Nephron (organoid): ENCODE measurements at regions not wholly inside any gene's neighbourhood (a gene's known extent, or its start where the extent isn't known, plus 50 kb on each side); places are given as distances from the start of the nearest gene placed in this dataset.

Experiments
- H3K27ac Mint-ChIP-seq, 3 experiments: 2 replicates each; pipeline ENCODE4 v1.8.0; 2020; ENCODE audit warnings: mixed read lengths in 3 of 3, mild to moderate bottlenecking in 2 of 3, moderate library complexity in 1 of 3
- H3K27me3 Mint-ChIP-seq: 2 replicates; pipeline ENCODE4 v1.8.0; 2021; ENCODE audit warnings: low read depth, mild to moderate bottlenecking, moderate library complexity, mixed read lengths
- H3K36me3 Mint-ChIP-seq: 2 replicates; pipeline ENCODE4 v1.8.0; 2020; ENCODE audit warnings: low read depth, mixed read lengths
- H3K4me1 Mint-ChIP-seq: 2 replicates; pipeline ENCODE4 v1.8.0; 2020; ENCODE audit warnings: mixed read lengths
- H3K4me3 Mint-ChIP-seq, 3 experiments: 2 replicates each; pipeline ENCODE4 v1.8.0; 2020; ENCODE audit warnings: mild to moderate bottlenecking in 3 of 3, mixed read lengths in 3 of 3, moderate library complexity in 2 of 3
- H3K9me3 Mint-ChIP-seq: 2 replicates; pipeline ENCODE4 v1.8.0; 2020; ENCODE audit warnings: mixed read lengths
- TF ChIP-seq, protein P1 (sequence below), 3 experiments: fragments of 200-600 bp; sonication (generic); IDR thresholded peaks; one replicate each; pipeline ENCODE4 v1.5.0; 2021; ENCODE audit warnings: antibody characterized with exemption in 3 of 3; ENCODE audit not compliant: unreplicated experiment in 3 of 3

DNA sequence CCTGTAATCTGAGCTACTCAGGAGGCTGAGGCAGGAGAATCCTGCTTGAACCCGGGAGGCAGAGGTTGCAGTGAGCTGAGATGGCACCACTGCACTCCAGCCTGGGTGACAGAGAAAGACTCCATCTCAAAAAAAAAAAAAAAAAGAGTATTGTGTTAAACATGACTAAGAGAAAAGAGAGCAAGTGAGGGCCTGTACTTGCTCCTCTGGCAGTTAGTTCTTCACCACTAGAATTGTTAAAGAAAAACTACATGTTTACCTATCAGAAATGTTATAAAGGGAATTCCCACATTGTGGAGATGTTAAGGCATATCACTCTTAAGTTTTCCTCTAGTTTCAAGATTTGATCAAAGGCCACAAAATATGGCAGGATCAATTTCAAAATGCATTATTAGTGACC is 75.4 kb upstream of the LRATD1 start:
- Mint-ChIP-seq H3K36me3 (no peaks in the 10 kb centered on the region), H3K27me3 (no peaks in the 10 kb centered on the region), H3K9me3 (no peaks in the 10 kb centered on the region), H3K4me3 (no peak overlapping the region), H3K27ac (no peak overlapping the region), H3K4me1 (peaks cover 5% of the 10 kb centered on the region)
- TF ChIP-seq, protein P1, sequence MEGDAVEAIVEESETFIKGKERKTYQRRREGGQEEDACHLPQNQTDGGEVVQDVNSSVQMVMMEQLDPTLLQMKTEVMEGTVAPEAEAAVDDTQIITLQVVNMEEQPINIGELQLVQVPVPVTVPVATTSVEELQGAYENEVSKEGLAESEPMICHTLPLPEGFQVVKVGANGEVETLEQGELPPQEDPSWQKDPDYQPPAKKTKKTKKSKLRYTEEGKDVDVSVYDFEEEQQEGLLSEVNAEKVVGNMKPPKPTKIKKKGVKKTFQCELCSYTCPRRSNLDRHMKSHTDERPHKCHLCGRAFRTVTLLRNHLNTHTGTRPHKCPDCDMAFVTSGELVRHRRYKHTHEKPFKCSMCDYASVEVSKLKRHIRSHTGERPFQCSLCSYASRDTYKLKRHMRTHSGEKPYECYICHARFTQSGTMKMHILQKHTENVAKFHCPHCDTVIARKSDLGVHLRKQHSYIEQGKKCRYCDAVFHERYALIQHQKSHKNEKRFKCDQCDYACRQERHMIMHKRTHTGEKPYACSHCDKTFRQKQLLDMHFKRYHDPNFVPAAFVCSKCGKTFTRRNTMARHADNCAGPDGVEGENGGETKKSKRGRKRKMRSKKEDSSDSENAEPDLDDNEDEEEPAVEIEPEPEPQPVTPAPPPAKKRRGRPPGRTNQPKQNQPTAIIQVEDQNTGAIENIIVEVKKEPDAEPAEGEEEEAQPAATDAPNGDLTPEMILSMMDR (IDR thresholded peaks at IDR 0.05; ENCODE audit: unreplicated experiment in 3 of 3): no peak

DNA sequence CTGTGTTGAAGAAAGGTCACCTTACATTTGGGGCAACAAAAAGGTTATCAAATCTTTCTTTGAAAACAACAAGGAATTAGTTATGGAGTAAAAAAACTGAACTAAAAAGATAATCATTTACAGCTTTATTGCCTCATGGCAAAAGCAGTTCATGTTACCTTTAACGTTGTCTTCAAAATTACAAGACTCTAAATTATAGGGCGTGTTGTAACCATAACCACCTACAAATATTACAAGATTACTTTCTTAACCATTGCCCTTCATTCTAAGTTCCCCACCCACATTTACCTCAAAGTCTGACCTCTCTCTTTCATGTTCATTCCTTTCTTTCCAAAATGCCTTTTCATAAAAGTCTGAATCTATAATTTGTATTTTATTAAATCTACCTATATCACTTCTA is 74.6 kb upstream of the LRATD1 start:
- Mint-ChIP-seq H3K4me3 (no peak overlapping the region), H3K9me3 (no peaks in the 10 kb centered on the region), H3K27ac (no peak overlapping the region), H3K36me3 (no peaks in the 10 kb centered on the region), H3K27me3 (no peaks in the 10 kb centered on the region), H3K4me1 (peaks cover 5% of the 10 kb centered on the region)
- TF ChIP-seq, protein P1 (IDR thresholded peaks at IDR 0.05; ENCODE audit: unreplicated experiment in 3 of 3): no peak

DNA sequence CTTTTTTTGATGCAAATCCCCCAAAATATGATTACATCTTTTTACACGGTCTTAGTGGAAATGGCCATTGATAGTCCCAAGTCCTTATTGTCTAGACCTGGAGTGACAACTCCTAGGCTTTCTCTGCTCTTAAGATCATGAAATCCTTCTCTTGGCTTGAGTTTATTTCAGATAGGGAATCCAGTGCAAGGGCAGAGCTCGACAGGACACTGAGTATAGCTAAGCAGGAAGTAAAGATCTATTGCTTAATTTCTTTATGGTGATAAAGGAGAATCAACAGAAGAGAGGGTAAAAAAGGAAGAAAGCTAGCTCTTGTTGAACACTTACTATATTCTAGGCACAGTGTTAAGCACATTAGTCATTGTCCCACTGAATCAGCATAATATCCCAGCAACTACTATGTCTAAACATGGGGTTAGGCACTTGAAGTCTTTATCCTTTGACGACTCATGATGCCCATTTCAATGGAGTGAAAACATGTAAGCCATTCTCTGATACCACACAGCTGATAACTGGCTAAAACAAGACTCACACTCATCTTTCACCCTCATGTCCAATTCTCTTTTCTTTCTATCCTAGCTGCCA is 74.1 kb upstream of the LRATD1 start:
- H3K4me3 Mint-ChIP-seq: no peak overlapping the region
- no peaks in the 10 kb centered on the region for H3K27me3 Mint-ChIP-seq
- no peaks in the 10 kb centered on the region for H3K9me3 Mint-ChIP-seq
- H3K36me3 Mint-ChIP-seq: no peaks in the 10 kb centered on the region
- TF ChIP-seq, protein P1 (IDR thresholded peaks at IDR 0.05; ENCODE audit: unreplicated experiment in 3 of 3): no peak
- peaks cover 5% of the 10 kb centered on the region for H3K4me1 Mint-ChIP-seq
- H3K27ac Mint-ChIP-seq: no peak overlapping the region

DNA sequence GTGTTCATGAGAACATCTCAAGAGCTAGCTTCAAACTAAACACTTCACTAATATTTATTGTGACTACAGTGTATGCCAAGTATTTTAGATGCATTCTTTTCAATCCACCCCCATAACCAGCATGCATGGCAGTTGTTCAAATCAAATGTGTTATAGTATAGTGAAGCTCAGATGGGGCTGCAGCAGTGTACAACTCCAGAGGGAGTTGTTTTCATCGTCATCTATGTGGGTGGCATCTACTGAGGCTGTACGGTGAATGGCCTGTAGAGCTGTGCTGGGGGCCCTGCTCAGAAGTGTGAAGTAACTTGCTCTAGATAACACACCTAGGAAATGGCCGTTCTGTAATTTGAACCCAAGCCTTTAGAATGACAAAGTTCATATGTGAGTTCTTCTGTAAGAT is 71.8 kb upstream of the LRATD1 start:
- Mint-ChIP-seq H3K4me3 (no peak overlapping the region), H3K4me1 (no peaks in the 10 kb centered on the region), H3K27ac (no peak overlapping the region), H3K9me3 (no peaks in the 10 kb centered on the region), H3K27me3 (no peaks in the 10 kb centered on the region), H3K36me3 (no peaks in the 10 kb centered on the region)
- TF ChIP-seq, protein P1 (IDR thresholded peaks at IDR 0.05; ENCODE audit: unreplicated experiment in 3 of 3): no peak

DNA sequence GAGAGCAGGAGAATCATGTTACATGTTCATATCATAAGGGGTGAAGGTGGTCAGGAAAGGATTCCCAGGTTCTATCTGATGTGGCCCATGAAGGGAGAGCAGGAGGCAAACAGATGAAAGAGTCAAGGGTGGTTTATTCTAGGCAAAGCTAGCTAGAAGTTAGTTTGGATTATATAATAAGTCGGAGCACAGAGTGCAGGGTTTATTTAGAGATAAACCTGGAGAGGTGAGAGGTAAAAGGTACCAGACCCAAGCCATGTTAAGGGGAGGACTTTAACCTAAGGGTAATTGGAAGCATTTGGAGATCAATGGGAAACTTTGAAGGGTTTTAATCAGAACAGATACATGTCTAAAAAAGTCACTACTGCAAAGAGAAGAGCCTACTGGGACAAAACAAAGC is 69.2 kb upstream of the LRATD1 start:
- Mint-ChIP-seq H3K4me1 (peaks cover 11% of the 10 kb centered on the region), H3K27me3 (no peaks in the 10 kb centered on the region), H3K4me3 (no peak overlapping the region), H3K9me3 (no peaks in the 10 kb centered on the region), H3K36me3 (no peaks in the 10 kb centered on the region), H3K27ac (no peak overlapping the region)
- TF ChIP-seq, protein P1 (IDR thresholded peaks at IDR 0.05; ENCODE audit: unreplicated experiment in 3 of 3): no peak

DNA sequence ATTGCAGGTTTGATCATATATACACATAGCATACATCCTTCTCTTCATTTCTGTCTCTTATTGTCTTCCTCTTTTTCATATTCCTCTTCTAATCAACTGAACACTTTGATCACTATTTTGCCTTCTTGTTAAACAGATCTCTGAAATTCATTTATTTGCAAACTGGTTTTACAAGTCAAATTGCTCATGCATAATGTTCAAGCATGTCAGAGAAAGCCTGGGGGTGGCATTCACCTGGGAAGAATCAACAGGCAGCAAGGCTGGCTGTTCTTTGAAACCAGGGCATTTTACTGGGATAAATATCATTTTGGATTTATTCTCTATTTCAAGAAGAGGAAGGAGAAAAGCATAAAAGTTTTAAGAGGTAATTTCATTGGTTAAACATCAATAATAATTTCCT is 66.9 kb upstream of the LRATD1 start:
- no peak overlapping the region for H3K27ac Mint-ChIP-seq
- H3K36me3 Mint-ChIP-seq: no peaks in the 10 kb centered on the region
- TF ChIP-seq, protein P1 (IDR thresholded peaks at IDR 0.05; ENCODE audit: unreplicated experiment in 3 of 3): no peak
- no peaks in the 10 kb centered on the region for H3K9me3 Mint-ChIP-seq
- H3K27me3 Mint-ChIP-seq: no peaks in the 10 kb centered on the region
- peaks cover 11% of the 10 kb centered on the region for H3K4me1 Mint-ChIP-seq
- no peak overlapping the region for H3K4me3 Mint-ChIP-seq
